Naive thymus-derived CD4-positive, alpha-beta T cell (primary cell): ENCODE measurements at regions not wholly inside any gene's neighbourhood (a gene's known extent, or its start where the extent isn't known, plus 50 kb on each side); places are given as distances from the start of the nearest gene placed in this dataset.

Source experiments
- ATAC-seq: fragments of 150-1000 bp; cut with Tn5 transposase; 2 replicates; pipeline ENCODE4 v1.10.0; 2021; ENCODE audit warnings: mild to moderate bottlenecking, moderate library complexity
- CTCF ChIA-PET: fragments of 350-600 bp; sonication (Branson Sonifier 250); formaldehyde crosslinking; loops from one replicate; lab custom pipeline; 2021; ENCODE audit warnings: antibody characterized with exemption; lab: Charles Lee
- POLR2A ChIA-PET: fragments of 350-600 bp; sonication (Branson Sonifier 250); formaldehyde crosslinking; loops from one replicate; lab custom pipeline; 2021; ENCODE audit warnings: antibody characterized with exemption, inconsistent platforms; lab: Charles Lee
- DNase-seq, 9 donors: peaks; one replicate each; pipeline versions ENCODE4 v3.0.0 to v3.0.0-alpha.2; 2020 to 2022; ENCODE audit warnings: mixed read lengths in 1 of 9
- H3K27ac ChIP-seq: one replicate; pipeline ENCODE4 v1.7.0; 2013; ENCODE audit warnings: mild to moderate bottlenecking, low read depth, low read length, moderate library complexity
- H3K27me3 ChIP-seq, 2 donors: one replicate each; pipeline ENCODE4 v1.7.0; 2013; ENCODE audit warnings: low read length in 2 of 2, mild to moderate bottlenecking in 2 of 2, moderate library complexity in 2 of 2; ENCODE audit not compliant: control insufficient read depth in 2 of 2, insufficient read depth in 2 of 2
- H3K36me3 ChIP-seq, 3 experiments: 1 replicate in 2 of 3; 2 replicates in 1 of 3; pipeline ENCODE4 v1.7.0; 2013; ENCODE audit warnings: low read length in 3 of 3, mild to moderate bottlenecking in 3 of 3, moderate library complexity in 1 of 3; ENCODE audit not compliant: insufficient read depth in 3 of 3, control insufficient read depth in 2 of 3
- H3K4me1 ChIP-seq, 2 donors: one replicate each; pipeline ENCODE4 v1.7.0; 2013; ENCODE audit warnings: low read length in 2 of 2, mild to moderate bottlenecking in 2 of 2, moderate library complexity in 1 of 2; ENCODE audit not compliant: control insufficient read depth in 2 of 2, insufficient read depth in 2 of 2
- H3K4me3 ChIP-seq: 2 replicates; pipeline ENCODE4 v1.7.0; 2013; ENCODE audit warnings: mild to moderate bottlenecking, low read length
- H3K9me3 ChIP-seq, 3 experiments: 1 replicate in 2 of 3; 2 replicates in 1 of 3; pipeline ENCODE4 v1.7.0; 2013; ENCODE audit warnings: low read length in 3 of 3; ENCODE audit not compliant: control insufficient read depth in 2 of 3
- H3K27ac Mint-ChIP-seq, 9 donors: one replicate each; pipeline ENCODE4 v1.8.0; 2020 to 2022; ENCODE audit warnings: mixed read lengths in 9 of 9, mild to moderate bottlenecking in 8 of 9, moderate library complexity in 5 of 9, inconsistent platforms in 2 of 9
- H3K27me3 Mint-ChIP-seq, 5 donors: one replicate each; pipeline ENCODE4 v1.8.0; 2021 to 2022; ENCODE audit warnings: mixed read lengths in 5 of 5, mild to moderate bottlenecking in 1 of 5
- H3K36me3 Mint-ChIP-seq, 5 donors: one replicate each; pipeline ENCODE4 v1.8.0; 2020 to 2022; ENCODE audit warnings: mixed read lengths in 5 of 5, mild to moderate bottlenecking in 3 of 5, inconsistent platforms in 1 of 5
- H3K4me1 Mint-ChIP-seq, 7 donors: one replicate each; pipeline ENCODE4 v1.8.0; 2020 to 2022; ENCODE audit warnings: mixed read lengths in 7 of 7, mild to moderate bottlenecking in 3 of 7, inconsistent platforms in 1 of 7
- H3K4me3 Mint-ChIP-seq, 10 donors: one replicate each; pipeline ENCODE4 v1.8.0; 2020 to 2022; ENCODE audit warnings: mild to moderate bottlenecking in 10 of 10, mixed read lengths in 10 of 10, moderate library complexity in 6 of 10, inconsistent platforms in 2 of 10
- H3K9me3 Mint-ChIP-seq, 11 donors: one replicate each; pipeline ENCODE4 v1.8.0; 2020 to 2022; ENCODE audit warnings: mixed read lengths in 11 of 11, mild to moderate bottlenecking in 4 of 11, inconsistent platforms in 1 of 11, moderate library complexity in 1 of 11
- intact Hi-C, 2 donors: fragments of 100-400 bp; cut with micrococcal nuclease; formaldehyde crosslinking; loops; one replicate each; pipeline ENCODE4 v1.15.1; 2023

- Histone ChIP-seq H3K9me3 (no peaks in the 10 kb centered on the region), H3K4me3 (no peak overlapping the region), H3K27me3 (no peaks in the 10 kb centered on the region), H3K4me1 (no peaks in the 10 kb centered on the region), H3K27ac (no peak overlapping the region), H3K36me3 (no peaks in the 10 kb centered on the region)
- no peak for ATAC-seq
- H3K4me3 Mint-ChIP-seq = no peak overlapping the region
- H3K9me3 Mint-ChIP-seq = no peaks in the 10 kb centered on the region
- POLR2A ChIA-PET = no interaction called here
- DNase-seq = no peak
- H3K27ac Mint-ChIP-seq = no peak overlapping the region
- intact Hi-C loops = no loop called here
- CTCF ChIA-PET = no interaction called here
- H3K4me1 Mint-ChIP-seq = no peaks in the 10 kb centered on the region
- H3K36me3 Mint-ChIP-seq = no peaks in the 10 kb centered on the region
- peaks cover 0 to 12% (median 7%) of the 10 kb centered on the region in 5 donors for H3K27me3 Mint-ChIP-seq
Observed at GRCh38 chr6:113646701-113647100, 210.4 kb upstream of the MARCKS start.

GRCh38 chr6:113647143-113647889 lies 209.8 kb upstream of the MARCKS start:
- no peak overlapping the region for H3K27ac Mint-ChIP-seq
- peaks cover 0 to 12% (median 7%) of the 10 kb centered on the region in 5 donors for H3K27me3 Mint-ChIP-seq
- Histone ChIP-seq H3K9me3 (no peaks in the 10 kb centered on the region), H3K27me3 (no peaks in the 10 kb centered on the region), H3K4me1 (no peaks in the 10 kb centered on the region), H3K4me3 (no peak overlapping the region), H3K36me3 (no peaks in the 10 kb centered on the region), H3K27ac (no peak overlapping the region)
- ATAC-seq (peak; percentile 32), DNase-seq (no peak)
- ChIA-PET CTCF (no interaction called here), POLR2A (no interaction called here)
- intact Hi-C loops = no loop called here
- H3K36me3 Mint-ChIP-seq = no peaks in the 10 kb centered on the region
- no peak overlapping the region for H3K4me3 Mint-ChIP-seq
- no peaks in the 10 kb centered on the region for H3K9me3 Mint-ChIP-seq
- no peaks in the 10 kb centered on the region for H3K4me1 Mint-ChIP-seq

- no peak overlapping the region for H3K27ac ChIP-seq
- H3K36me3 ChIP-seq = no peaks in the 10 kb centered on the region
- ATAC-seq = no peak
- H3K9me3 ChIP-seq = no peaks in the 10 kb centered on the region
- no peaks in the 10 kb centered on the region for H3K9me3 Mint-ChIP-seq
- H3K4me1 Mint-ChIP-seq = peaks cover 0 to 2% (median 0%) of the 10 kb centered on the region in 7 donors
- H3K4me3 ChIP-seq = no peak overlapping the region
- no peak overlapping the region for H3K27ac Mint-ChIP-seq
- ChIA-PET CTCF (no interaction called here), POLR2A (no interaction called here)
- no peaks in the 10 kb centered on the region for H3K27me3 ChIP-seq
- intact Hi-C loops = no loop called here
- no peaks in the 10 kb centered on the region for H3K36me3 Mint-ChIP-seq
- no peaks in the 10 kb centered on the region for H3K4me1 ChIP-seq
- peaks cover 0 to 12% (median 5%) of the 10 kb centered on the region in 5 donors for H3K27me3 Mint-ChIP-seq
- no peak for DNase-seq
- H3K4me3 Mint-ChIP-seq = no peak overlapping the region
Observed at GRCh38 chr6:113648698-113649097, 208.4 kb upstream of the MARCKS start.

- Histone ChIP-seq H3K4me1 (no peaks in the 10 kb centered on the region), H3K27me3 (no peaks in the 10 kb centered on the region), H3K4me3 (no peak overlapping the region), H3K27ac (no peak overlapping the region), H3K9me3 (no peaks in the 10 kb centered on the region), H3K36me3 (no peaks in the 10 kb centered on the region)
- DNase-seq = no peak
- Mint-ChIP-seq H3K4me3 (no peak overlapping the region), H3K4me1 (peaks cover 0 to 2% (median 0%) of the 10 kb centered on the region in 7 donors), H3K9me3 (no peaks in the 10 kb centered on the region), H3K27ac (no peak overlapping the region), H3K36me3 (no peaks in the 10 kb centered on the region), H3K27me3 (peaks cover 0 to 12% (median 5%) of the 10 kb centered on the region in 5 donors)
- CTCF ChIA-PET = no interaction called here
- intact Hi-C loops = no loop called here
- ATAC-seq = no peak
- POLR2A ChIA-PET = no interaction called here
Observed at GRCh38 chr6:113649276-113649675, 207.9 kb upstream of the MARCKS start.

- Mint-ChIP-seq H3K9me3 (no peaks in the 10 kb centered on the region), H3K4me3 (no peak overlapping the region), H3K27ac (no peak overlapping the region), H3K27me3 (peaks cover 0 to 12% (median 5%) of the 10 kb centered on the region in 5 donors), H3K4me1 (peaks cover 0 to 2% (median 0%) of the 10 kb centered on the region in 7 donors), H3K36me3 (no peaks in the 10 kb centered on the region)
- no peaks in the 10 kb centered on the region for H3K9me3 ChIP-seq
- POLR2A ChIA-PET = no interaction called here
- no peaks in the 10 kb centered on the region for H3K27me3 ChIP-seq
- H3K4me1 ChIP-seq = no peaks in the 10 kb centered on the region
- CTCF ChIA-PET = no interaction called here
- no peak for ATAC-seq
- intact Hi-C loops = no loop called here
- DNase-seq = no peak
- no peak overlapping the region for H3K27ac ChIP-seq
- H3K36me3 ChIP-seq = no peaks in the 10 kb centered on the region
- H3K4me3 ChIP-seq = no peak overlapping the region
Observed at GRCh38 chr6:113649880-113650609, 207.1 kb upstream of the MARCKS start.

GRCh38 chr6:113650610-113650979 lies 206.6 kb upstream of the MARCKS start:
- H3K36me3 Mint-ChIP-seq = no peaks in the 10 kb centered on the region
- no peaks in the 10 kb centered on the region for H3K4me1 ChIP-seq
- H3K27me3 Mint-ChIP-seq = peaks cover 0 to 12% (median 5%) of the 10 kb centered on the region in 5 donors
- no peak overlapping the region for H3K27ac ChIP-seq
- intact Hi-C loops = no loop called here
- no peaks in the 10 kb centered on the region for H3K27me3 ChIP-seq
- H3K4me3 ChIP-seq = no peak overlapping the region
- H3K4me3 Mint-ChIP-seq = no peak overlapping the region
- H3K4me1 Mint-ChIP-seq = peaks cover 0 to 2% (median 0%) of the 10 kb centered on the region in 7 donors
- H3K9me3 ChIP-seq = no peaks in the 10 kb centered on the region
- ATAC-seq = no peak
- no peaks in the 10 kb centered on the region for H3K36me3 ChIP-seq
- DNase-seq = no peak
- CTCF ChIA-PET = no interaction called here
- H3K9me3 Mint-ChIP-seq = no peaks in the 10 kb centered on the region
- POLR2A ChIA-PET = no interaction called here
- H3K27ac Mint-ChIP-seq = no peak overlapping the region

- Histone ChIP-seq H3K27ac (no peak overlapping the region), H3K9me3 (no peaks in the 10 kb centered on the region), H3K27me3 (no peaks in the 10 kb centered on the region), H3K4me1 (no peaks in the 10 kb centered on the region), H3K4me3 (no peak overlapping the region), H3K36me3 (no peaks in the 10 kb centered on the region)
- Mint-ChIP-seq H3K36me3 (no peaks in the 10 kb centered on the region), H3K9me3 (no peaks in the 10 kb centered on the region), H3K4me1 (peaks cover 0 to 2% (median 0%) of the 10 kb centered on the region in 7 donors), H3K27ac (no peak overlapping the region), H3K4me3 (no peak overlapping the region), H3K27me3 (peaks cover 0 to 12% (median 5%) of the 10 kb centered on the region in 5 donors)
- CTCF ChIA-PET = no interaction called here
- DNase-seq = no peak
- intact Hi-C loops = no loop called here
- ATAC-seq = no peak
- POLR2A ChIA-PET = no interaction called here
Observed at GRCh38 chr6:113651120-113651519, 206.0 kb upstream of the MARCKS start.
